GM13976 (cell line): ENCODE measurements at regions not wholly inside any gene's neighbourhood (a gene's known extent, or its start where the extent isn't known, plus 50 kb on each side); places are given as distances from the start of the nearest gene placed in this dataset.
"Not testable (repeated sequence)": the region's sequence is repeated elsewhere in the genome, so short reads cannot be mapped to it uniquely, and the experiment has no call there.

ENCODE experiments used
- DNase-seq: peaks from one replicate; pipeline ENCODE4 v3.0.0; 2012; ENCODE audit warnings: low spot score
- in situ Hi-C: fragments of 300-500 bp; cut with MboI; formaldehyde crosslinking; loops from one replicate; pipeline ENCODE4 v1.12.0; 2022; ENCODE audit warnings: low sequenced_read_pairs, mixed read lengths, inconsistent platforms; ENCODE audit not compliant: unreplicated experiment
- TF ChIP-seq, protein P1 (sequence below): IDR thresholded peaks from 2 replicates; pipeline ENCODE4 v1.5.1; 2012; ENCODE audit warnings: borderline replicate concordance, mild to moderate bottlenecking; ENCODE audit not compliant: insufficient read depth; ENCODE audit errors: extremely low read depth, missing control alignments, control extremely low read depth

DNA sequence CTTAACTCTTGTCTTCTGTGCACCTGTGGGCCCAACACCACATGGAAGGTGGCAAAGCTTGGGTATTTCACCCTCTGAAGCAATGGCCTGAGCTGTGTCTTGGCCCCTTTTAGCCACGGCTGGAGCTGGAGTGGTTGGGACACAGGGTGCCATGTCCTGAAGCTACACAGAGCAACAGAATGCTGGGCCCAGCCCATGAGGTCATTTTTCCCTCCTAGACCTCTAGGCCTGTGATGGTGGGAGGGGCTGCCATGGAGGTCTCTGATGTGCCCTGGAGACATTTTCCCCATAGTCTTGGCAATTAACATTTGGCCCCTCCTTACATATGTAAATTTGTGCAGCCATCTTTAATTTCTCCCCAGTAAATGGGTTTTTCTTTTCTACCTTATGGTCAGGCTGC is 620.8 kb downstream of the RFPL4B start:
- in situ Hi-C loops: no loop called here
- TF ChIP-seq, protein P1, sequence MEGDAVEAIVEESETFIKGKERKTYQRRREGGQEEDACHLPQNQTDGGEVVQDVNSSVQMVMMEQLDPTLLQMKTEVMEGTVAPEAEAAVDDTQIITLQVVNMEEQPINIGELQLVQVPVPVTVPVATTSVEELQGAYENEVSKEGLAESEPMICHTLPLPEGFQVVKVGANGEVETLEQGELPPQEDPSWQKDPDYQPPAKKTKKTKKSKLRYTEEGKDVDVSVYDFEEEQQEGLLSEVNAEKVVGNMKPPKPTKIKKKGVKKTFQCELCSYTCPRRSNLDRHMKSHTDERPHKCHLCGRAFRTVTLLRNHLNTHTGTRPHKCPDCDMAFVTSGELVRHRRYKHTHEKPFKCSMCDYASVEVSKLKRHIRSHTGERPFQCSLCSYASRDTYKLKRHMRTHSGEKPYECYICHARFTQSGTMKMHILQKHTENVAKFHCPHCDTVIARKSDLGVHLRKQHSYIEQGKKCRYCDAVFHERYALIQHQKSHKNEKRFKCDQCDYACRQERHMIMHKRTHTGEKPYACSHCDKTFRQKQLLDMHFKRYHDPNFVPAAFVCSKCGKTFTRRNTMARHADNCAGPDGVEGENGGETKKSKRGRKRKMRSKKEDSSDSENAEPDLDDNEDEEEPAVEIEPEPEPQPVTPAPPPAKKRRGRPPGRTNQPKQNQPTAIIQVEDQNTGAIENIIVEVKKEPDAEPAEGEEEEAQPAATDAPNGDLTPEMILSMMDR: no peak
- DNase-seq: no peak

GRCh38 chr6:112971651-112972050 is 624.5 kb downstream of the RFPL4B start:
- in situ Hi-C loops: no loop called here
- TF ChIP-seq, protein P1: no peak
- no peak for DNase-seq

GRCh38 chr6:112974931-112975330 is 627.8 kb downstream of the RFPL4B start:
- in situ Hi-C loops, DNase-seq: not testable (repeated sequence)

DNA sequence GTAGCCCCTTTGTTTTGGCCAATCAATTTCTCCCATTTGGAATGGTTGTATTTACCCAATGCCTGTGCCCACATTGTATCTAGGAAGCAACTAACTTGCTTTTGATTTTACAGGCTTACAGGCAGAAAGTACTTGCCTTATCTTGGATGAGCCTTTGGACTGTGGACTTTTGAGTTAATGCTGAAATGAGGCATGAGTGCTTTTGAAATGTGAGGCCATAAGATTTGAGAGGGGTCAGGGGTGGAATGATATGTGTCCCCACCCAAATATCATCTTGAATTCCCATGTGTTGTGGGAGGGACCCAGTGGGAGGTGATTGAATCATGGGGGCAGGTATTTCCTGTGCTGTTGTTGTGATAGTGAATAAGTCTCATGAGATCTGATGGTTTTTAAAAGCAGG is 629.4 kb downstream of the RFPL4B start:
- DNase-seq, in situ Hi-C loops: not testable (repeated sequence)

DNA sequence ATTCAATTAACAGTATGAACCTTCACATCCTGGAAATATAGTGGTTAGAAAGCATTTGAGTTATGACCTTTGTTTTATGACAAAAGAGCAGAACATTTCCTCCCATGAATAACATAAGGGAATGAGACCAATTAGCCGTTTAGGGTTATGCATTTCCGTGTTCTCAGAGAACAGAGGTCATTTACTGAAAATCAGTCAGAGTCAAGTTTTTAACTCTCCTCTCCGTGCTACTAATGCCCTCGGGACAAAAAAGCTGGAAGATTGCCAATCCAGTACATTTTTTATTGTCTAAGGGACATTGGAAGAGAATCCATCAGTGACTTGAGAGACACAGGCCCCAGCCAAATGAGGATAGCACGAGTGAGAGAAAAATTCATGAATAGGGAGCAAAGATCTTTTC is 632.7 kb downstream of the RFPL4B start:
- DNase-seq: no peak
- in situ Hi-C loops: no loop called here
- TF ChIP-seq, protein P1: no peak

GRCh38 chr6:112980676-112981075 is 633.5 kb downstream of the RFPL4B start:
- in situ Hi-C loops: no loop called here
- TF ChIP-seq, protein P1: no peak
- DNase-seq: no peak

GRCh38 chr6:112983713-112984261 is 636.7 kb downstream of the RFPL4B start:
- in situ Hi-C loops: no loop called here
- DNase-seq: no peak
- TF ChIP-seq, protein P1: no peak

DNA sequence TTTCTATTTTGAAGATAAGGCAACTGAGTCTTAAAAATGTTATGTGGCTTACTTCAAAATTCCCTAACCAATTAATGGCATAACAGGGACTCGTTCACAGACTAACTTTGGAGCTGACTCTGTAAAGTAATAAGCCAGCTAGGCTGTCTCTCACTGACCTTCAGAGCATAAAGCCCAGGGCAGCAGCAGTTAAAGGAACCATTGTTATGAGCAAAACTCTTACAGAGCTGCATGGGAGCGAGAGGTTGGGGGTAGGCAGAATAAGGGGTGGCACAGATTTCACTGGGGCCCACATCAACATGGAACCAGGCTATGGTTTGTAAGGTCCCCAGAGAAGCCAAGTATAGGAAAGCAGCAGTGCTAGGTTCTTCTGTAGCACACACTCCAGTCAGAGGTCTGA is 637.8 kb downstream of the RFPL4B start:
- TF ChIP-seq, protein P1: no peak
- in situ Hi-C loops: no loop called here
- DNase-seq: no peak
